ENCODE measurements at regions not wholly inside any gene's neighbourhood (a gene's known extent, or its start where the extent isn't known, plus 50 kb on each side); places are given as distances from the start of the nearest gene placed in this dataset.

- TF ChIP-seq CTCF (IDR thresholded peaks at IDR 0.05; ENCODE audit: extremely low read depth in 1 of 2, insufficient read depth in 1 of 2, low read depth in 1 of 2, low read length in 2 of 2): no peak
- TF ChIP-seq EZH2 (IDR thresholded peaks at IDR 0.05; ENCODE audit: borderline replicate concordance, low read depth, low read length, severe bottlenecking): no peak
- no peak for TF ChIP-seq POLR2A (IDR thresholded peaks at IDR 0.05; ENCODE audit: low read depth, low read length)
Measured at GRCh38 chr9:109725460-109725859, 54.5 kb upstream of the PALM2AKAP2 start.

All from endothelial cell of umbilical vein (primary cell).